ENCODE measurements at regions not wholly inside any gene's neighbourhood (a gene's known extent, or its start where the extent isn't known, plus 50 kb on each side); places are given as distances from the start of the nearest gene placed in this dataset.
"Not testable (repeated sequence)": the region's sequence is repeated elsewhere in the genome, so short reads cannot be mapped to it uniquely, and the experiment has no call there.

- no peak for DNase-seq
These were observed 145.8 kb upstream of the RASGEF1B start for GRCh38 chr4:81617545-81617944.

- no peak for DNase-seq
These were observed 139.5 kb upstream of the RASGEF1B start for GRCh38 chr4:81611221-81611620.

- DNase-seq: no peak
These were observed 138.1 kb upstream of the RASGEF1B start for GRCh38 chr4:81609844-81610243.

DNA sequence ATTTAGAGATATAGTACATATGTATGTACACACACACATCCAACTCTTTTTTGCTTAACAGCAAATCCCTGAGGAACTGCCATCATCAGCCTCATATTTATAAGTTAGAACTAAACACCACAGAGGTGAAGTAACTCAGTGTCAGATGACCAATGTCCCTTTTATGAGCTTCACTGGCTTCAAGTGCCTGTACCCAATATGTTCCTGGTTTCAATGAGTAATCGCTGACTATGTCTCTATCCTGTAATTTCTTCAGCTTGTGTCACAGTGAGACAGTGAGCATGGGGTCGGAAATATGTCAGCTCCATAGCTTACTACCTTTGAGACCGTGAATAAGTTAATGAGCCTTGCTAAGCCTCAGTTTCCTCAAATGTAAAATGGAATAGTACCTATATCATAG is 136.2 kb upstream of the RASGEF1B start:
- no peak for DNase-seq

GRCh38 chr4:81606801-81607501 is 135.2 kb upstream of the RASGEF1B start:
- DNase-seq: no peak

GRCh38 chr4:81606166-81606565 is 134.5 kb upstream of the RASGEF1B start:
- DNase-seq: no peak

GRCh38 chr4:81605271-81605670 is 133.6 kb upstream of the RASGEF1B start:
- no peak for DNase-seq

- DNase-seq: no peak
These were observed 133.0 kb upstream of the RASGEF1B start for GRCh38 chr4:81604683-81605218.

DNA sequence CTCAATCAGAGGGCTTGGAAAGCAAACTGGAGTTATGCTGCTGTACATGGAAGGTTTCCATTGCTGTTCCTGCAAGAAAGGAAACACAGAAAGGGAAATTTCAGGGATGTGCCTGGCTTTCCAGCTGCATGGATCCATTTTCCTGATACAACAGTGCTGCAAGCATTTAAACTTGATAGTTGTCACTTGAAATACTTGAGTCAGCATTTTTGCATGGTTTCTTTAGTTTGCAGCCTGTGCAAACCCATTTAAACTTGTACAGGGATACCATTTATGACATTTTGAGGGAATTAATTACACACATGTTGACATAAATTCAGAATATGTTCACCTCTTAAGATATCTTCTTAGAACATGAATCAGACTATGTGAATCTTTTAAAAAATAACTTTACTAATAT is 131.1 kb upstream of the RASGEF1B start:
- no peak for DNase-seq

DNA sequence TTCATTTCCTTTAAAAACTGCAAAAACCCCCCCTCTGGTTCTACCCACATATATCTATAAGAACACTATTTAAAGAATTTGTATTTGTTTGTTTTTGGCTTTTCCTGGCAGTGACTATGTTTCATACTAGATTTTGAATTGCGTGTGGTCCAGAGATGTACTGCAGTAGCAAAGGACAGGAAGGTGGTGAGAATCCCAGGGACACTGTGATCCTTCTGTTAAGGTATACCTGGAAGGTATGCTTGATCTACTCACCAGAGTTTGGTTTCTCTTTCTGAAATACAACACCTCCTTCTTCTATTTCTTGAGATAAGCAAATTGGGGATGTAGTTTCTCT is 129.6 kb upstream of the RASGEF1B start:
- no peak for DNase-seq

- DNase-seq: no peak
These were observed 129.0 kb upstream of the RASGEF1B start for GRCh38 chr4:81600520-81601357.

- no peak for DNase-seq
These were observed 128.2 kb upstream of the RASGEF1B start for GRCh38 chr4:81599742-81600380.

- DNase-seq: no peak
These were observed 124.3 kb upstream of the RASGEF1B start for GRCh38 chr4:81595798-81596610.

DNA sequence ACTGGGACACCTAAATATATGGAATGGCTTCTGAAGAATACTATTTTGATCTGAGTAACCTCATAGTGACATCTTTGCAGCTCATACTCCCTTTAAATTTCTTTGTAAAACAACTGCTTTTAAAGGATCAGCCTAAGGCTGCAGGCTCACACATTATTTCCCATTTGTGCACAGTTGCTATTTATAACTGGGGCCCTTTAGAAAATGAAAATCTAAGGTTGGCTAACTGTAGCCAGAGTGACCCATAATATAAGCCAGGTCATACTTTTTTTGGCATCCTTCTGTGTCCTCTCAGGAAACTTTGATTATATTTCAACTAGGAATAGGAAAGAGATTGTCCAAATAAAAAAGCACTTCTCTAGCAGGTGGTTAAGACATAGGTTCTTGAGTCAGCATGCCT is 123.6 kb upstream of the RASGEF1B start:
- DNase-seq: no peak

GRCh38 chr4:81594490-81595159 is 122.9 kb upstream of the RASGEF1B start:
- no peak for DNase-seq

GRCh38 chr4:81592701-81593100 is 121.0 kb upstream of the RASGEF1B start:
- no peak for DNase-seq

DNA sequence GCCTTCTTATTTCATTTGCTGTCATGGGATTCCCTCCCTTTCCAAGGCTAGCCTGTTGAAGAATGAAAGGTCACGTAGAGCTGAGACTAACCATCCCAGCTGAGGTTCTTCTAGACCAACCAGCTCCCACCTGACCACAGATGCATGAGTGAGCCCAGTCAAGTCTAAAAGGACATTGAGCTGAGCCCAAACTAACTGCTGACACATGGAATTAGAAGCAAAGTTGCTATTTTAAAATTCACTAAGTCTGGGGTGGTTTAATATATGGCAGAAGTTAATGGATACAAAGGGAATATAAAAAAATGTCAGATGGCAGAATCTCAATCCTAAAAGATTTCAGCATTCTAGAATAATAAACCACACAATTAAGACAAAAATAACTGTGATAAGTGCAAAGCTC is 118.9 kb upstream of the RASGEF1B start:
- DNase-seq: no peak

DNA sequence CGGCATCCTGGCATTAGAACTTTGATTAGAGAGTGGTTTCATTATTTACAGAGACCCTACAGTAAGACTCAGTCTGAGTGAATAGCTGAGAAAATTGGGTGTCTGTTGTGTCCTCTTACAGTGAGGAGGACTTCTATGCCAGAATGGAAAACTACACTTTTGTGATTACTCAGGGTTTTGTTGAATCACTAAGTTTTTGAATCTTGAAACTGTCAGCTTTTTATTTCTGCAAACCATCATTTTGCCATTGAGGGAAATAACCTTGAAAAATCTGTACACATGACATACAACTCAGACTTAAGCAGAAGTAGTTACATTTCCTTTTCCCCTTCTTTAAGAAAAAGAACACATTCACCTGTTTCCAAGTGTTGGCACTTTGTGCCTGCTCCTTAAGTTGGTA is 117.6 kb upstream of the RASGEF1B start:
- DNase-seq: no peak

DNA sequence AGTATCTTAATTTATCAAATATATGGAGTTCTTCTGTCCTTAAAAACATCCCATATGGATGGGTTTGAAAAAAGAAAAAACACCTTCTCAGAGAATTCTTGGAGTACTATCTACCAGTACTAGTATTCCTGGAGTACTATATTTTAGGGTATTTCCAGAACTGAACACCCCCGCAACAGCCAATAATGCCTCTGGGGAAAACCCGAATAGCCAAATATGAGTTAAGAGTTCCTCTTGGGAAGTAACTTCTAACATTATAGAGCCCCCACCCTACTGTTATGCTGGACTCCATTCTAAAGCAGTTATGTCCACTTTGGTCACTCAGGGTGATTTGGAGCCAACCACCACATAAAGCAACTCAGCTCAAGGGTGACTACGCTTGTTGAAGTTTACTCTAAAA is 115.0 kb upstream of the RASGEF1B start:
- no peak for DNase-seq

DNA sequence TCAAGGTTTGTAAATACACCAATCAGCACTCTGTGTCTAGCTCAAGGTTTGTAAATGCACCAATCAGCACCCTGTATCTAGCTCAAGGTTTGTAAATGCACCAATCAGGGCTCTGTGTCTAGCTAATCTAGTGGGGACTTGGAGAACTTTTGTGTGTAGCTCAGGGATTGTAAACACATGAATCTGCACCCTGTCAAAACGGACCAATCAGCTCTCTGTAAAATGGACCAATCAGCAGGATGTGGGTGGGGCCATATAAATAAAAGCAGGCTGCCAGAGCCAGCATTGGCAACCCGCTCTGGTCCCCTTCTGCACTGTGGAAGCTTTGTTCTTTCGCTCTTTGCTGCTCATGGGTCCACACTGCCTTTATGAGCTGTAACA is 109.3 kb upstream of the RASGEF1B start:
- DNase-seq: not testable (repeated sequence)

DNA sequence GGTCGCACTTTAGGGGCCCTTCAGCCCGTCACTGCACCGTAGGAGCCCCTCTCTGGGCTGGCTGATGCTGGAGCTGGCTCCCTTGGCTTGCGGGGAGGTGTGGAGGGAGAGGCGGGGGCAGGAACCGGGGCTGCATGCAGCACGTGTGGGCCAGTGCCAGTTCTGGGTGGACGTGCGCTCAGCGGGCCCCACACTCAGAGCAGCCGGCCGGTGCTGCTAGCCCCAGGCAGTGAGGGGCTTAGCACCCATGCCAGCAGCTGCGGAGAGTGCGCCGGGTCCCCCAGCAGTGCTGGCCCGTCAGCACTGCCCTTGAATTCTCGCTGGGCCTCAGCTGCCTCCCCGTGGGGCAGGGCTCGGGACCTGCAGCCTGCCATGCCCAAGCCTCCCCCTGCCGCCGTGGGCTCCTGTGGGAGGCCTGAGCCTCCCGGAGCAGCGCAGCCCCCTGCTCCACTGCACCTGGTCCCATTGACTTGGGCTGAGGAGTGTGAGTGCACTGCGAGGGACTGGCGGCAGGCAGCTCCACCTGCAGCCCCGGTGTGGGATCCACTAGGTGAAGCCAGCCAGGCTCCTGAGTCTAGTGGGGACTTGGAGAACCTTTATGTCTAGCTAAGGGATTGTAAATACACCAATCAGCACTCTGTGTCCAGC is 108.8 kb upstream of the RASGEF1B start:
- DNase-seq: no peak

- no peak for DNase-seq
These were observed 105.7 kb upstream of the RASGEF1B start for GRCh38 chr4:81577392-81577791.
